ENCODE measurements at regions not wholly inside any gene's neighbourhood (a gene's known extent, or its start where the extent isn't known, plus 50 kb on each side); places are given as distances from the start of the nearest gene placed in this dataset.
"Not testable (repeated sequence)": the region's sequence is repeated elsewhere in the genome, so short reads cannot be mapped to it uniquely, and the experiment has no call there.

DNA sequence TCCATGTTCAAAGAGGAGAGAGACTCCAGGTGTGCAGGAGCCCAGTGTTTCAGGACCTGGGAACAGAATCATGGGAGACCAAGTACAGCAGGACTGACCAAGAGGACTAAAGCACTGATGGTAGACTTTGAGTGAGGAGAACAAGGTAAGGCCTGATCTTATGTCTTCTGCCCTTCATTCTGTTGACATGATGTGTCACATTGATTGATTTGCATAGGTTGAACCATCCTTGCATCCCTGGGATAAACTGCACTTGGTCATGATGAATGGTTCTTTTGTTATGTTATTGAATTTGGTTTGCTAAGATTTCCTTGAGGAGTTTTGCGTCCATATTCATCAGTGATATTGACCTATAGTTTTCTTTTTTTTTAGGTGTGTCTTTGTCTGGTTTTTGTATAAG is 497.0 kb downstream of the TMEM121 start:
- DNase-seq: no peak
- Histone ChIP-seq H3K9me3 (no peaks in the 10 kb centered on the region), H3K4me3 (no peak overlapping the region), H3K27me3 (no peaks in the 10 kb centered on the region), H3K4me1 (no peaks in the 10 kb centered on the region), H3K36me3 (no peaks in the 10 kb centered on the region), H3K27ac (no peak overlapping the region)
- TF ChIP-seq, protein P1, sequence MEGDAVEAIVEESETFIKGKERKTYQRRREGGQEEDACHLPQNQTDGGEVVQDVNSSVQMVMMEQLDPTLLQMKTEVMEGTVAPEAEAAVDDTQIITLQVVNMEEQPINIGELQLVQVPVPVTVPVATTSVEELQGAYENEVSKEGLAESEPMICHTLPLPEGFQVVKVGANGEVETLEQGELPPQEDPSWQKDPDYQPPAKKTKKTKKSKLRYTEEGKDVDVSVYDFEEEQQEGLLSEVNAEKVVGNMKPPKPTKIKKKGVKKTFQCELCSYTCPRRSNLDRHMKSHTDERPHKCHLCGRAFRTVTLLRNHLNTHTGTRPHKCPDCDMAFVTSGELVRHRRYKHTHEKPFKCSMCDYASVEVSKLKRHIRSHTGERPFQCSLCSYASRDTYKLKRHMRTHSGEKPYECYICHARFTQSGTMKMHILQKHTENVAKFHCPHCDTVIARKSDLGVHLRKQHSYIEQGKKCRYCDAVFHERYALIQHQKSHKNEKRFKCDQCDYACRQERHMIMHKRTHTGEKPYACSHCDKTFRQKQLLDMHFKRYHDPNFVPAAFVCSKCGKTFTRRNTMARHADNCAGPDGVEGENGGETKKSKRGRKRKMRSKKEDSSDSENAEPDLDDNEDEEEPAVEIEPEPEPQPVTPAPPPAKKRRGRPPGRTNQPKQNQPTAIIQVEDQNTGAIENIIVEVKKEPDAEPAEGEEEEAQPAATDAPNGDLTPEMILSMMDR (IDR thresholded peaks at IDR 0.05): no peak
- TF ChIP-seq POLR2A (IDR thresholded peaks at IDR 0.05): no peak
- intact Hi-C loops (cut with DNase I; ENCODE audit: low total_unique reads): no loop called here

DNA sequence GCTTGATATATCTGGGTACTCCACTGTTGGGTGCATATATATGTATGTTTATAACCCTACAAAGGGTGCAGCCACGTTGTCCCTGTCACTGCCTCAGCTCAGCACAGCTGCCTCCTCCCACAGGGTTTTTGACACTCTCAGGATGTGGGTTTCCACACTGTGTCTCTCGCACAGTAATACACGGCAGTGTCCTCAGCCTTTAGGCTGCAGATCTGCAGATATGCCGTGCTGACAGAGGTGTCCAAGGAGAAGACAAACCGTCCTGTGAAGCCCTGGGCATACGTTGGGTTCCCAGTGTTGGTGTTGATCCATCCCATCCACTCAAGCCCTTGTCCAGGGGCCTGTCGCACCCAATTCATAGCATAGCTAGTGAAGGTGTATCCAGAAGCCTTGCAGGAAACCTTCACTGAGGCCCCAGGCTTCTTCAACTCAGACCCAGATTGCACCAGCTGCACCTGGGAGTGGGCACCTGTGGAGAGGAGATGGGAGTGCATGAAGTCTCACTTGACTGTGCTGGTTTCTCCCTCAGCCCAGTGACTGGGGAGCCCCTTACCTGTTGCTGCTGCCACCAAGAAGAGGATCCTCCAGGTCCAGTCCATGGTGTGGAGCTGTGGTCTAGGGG is 498.7 kb downstream of the TMEM121 start:
- TF ChIP-seq POLR2A (IDR thresholded peaks at IDR 0.05): no peak
- TF ChIP-seq, protein P1 (IDR thresholded peaks at IDR 0.05): no peak
- no peaks in the 10 kb centered on the region for H3K4me1 ChIP-seq
- no peaks in the 10 kb centered on the region for H3K27me3 ChIP-seq
- intact Hi-C loops (cut with DNase I; ENCODE audit: low total_unique reads): no loop called here
- no peak overlapping the region for H3K4me3 ChIP-seq
- H3K27ac ChIP-seq: no peak overlapping the region
- H3K9me3 ChIP-seq: no peaks in the 10 kb centered on the region
- DNase-seq: no peak
- no peaks in the 10 kb centered on the region for H3K36me3 ChIP-seq

DNA sequence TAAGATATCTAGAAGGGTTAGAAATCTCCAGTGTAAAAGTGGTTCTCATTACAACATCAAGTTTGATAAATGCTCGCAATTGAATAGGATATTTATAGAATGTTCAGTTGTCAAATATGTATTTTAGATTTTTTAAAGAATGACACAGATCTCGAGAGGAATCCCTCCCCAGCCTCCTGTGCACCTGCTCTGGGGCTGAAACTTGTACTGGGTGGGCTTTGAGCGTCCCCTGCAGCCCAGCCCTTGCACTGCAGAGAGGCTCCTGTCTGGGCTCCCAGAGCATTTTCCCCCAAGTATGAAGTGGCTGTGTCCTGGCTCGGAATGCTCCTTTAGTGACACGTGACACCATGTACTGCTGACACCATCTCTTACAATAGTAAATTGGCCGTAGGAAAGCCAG is 499.6 kb downstream of the TMEM121 start:
- intact Hi-C loops (cut with DNase I; ENCODE audit: low total_unique reads): no loop called here

GRCh38 chr14:106027759-106028158 is 501.4 kb downstream of the TMEM121 start:
- H3K27me3 ChIP-seq; intact Hi-C loops (cut with DNase I; ENCODE audit: low total_unique reads); DNase-seq; H3K9me3 ChIP-seq; H3K4me3 ChIP-seq; H3K27ac ChIP-seq; H3K4me1 ChIP-seq; H3K36me3 ChIP-seq: not testable (repeated sequence)

More for the DNA sequence above, 499.6 kb downstream of the TMEM121 start:
- no peak overlapping the region for H3K4me3 ChIP-seq
- H3K27me3 ChIP-seq: no peaks in the 10 kb centered on the region
- H3K27ac ChIP-seq: no peak overlapping the region
- H3K36me3 ChIP-seq: no peaks in the 10 kb centered on the region
- DNase-seq: no peak
- H3K9me3 ChIP-seq: no peaks in the 10 kb centered on the region
- no peaks in the 10 kb centered on the region for H3K4me1 ChIP-seq
- TF ChIP-seq, protein P1 (IDR thresholded peaks at IDR 0.05): no peak
- no peak for TF ChIP-seq POLR2A (IDR thresholded peaks at IDR 0.05)

DNA sequence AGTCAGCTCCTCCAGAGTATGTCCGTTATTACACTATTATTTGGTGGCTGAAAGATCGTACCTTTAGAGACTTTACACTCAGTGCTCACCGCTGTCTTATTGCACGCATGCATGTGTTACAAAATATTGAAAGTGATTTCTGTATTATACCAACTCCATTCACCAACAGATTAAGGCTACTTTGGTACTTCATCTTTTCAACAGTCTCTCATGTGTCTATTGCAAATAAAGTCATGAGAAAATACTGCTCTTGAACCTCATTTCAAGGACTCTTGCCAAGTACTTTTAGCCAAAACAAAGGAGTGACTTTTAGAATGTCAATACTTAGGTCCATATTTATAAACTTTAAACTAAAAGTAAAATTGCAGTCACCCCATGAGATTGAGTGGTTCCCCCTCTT is 503.6 kb downstream of the TMEM121 start:
- no peaks in the 10 kb centered on the region for H3K9me3 ChIP-seq
- no peak overlapping the region for H3K27ac ChIP-seq
- H3K36me3 ChIP-seq: no peaks in the 10 kb centered on the region
- intact Hi-C loops (cut with DNase I; ENCODE audit: low total_unique reads): no loop called here
- DNase-seq: no peak
- no peak overlapping the region for H3K4me3 ChIP-seq
- H3K4me1 ChIP-seq: no peaks in the 10 kb centered on the region
- no peak for TF ChIP-seq POLR2A (IDR thresholded peaks at IDR 0.05)
- TF ChIP-seq, protein P1 (IDR thresholded peaks at IDR 0.05): no peak
- no peaks in the 10 kb centered on the region for H3K27me3 ChIP-seq

GRCh38 chr14:106037380-106037779 is 511.0 kb downstream of the TMEM121 start:
- intact Hi-C loops (cut with DNase I; ENCODE audit: low total_unique reads): no loop called here
- no peak overlapping the region for H3K4me3 ChIP-seq
- peaks cover 0 to 4% of the 10 kb centered on the region in 2 donors for H3K27me3 ChIP-seq
- no peak overlapping the region for H3K27ac ChIP-seq
- H3K9me3 ChIP-seq: no peaks in the 10 kb centered on the region
- no peaks in the 10 kb centered on the region for H3K4me1 ChIP-seq
- no peak for DNase-seq
- no peaks in the 10 kb centered on the region for H3K36me3 ChIP-seq
- TF ChIP-seq, protein P1 (IDR thresholded peaks at IDR 0.05): no peak
- TF ChIP-seq POLR2A (IDR thresholded peaks at IDR 0.05): no peak
